H1 (cell line): ENCODE measurements at regions not wholly inside any gene's neighbourhood (a gene's known extent, or its start where the extent isn't known, plus 50 kb on each side); places are given as distances from the start of the nearest gene placed in this dataset.
A peak's percentile ranks its signal among the peaks of the same experiment; 100 is the strongest.

ENCODE experiments used
- TBP ChIP-seq: IDR thresholded peaks from 2 replicates; pipeline ENCODE4 v1.6.1; 2011; ENCODE audit warnings: low read depth, low read length, improper control_type of control experiment
- TF ChIP-seq, protein P1 (sequence below): fragments of 300-600 bp; sonication (generic); IDR thresholded peaks from 2 replicates; pipeline ENCODE4 v1.7.1; 2012; ENCODE audit warnings: low read length, moderate library complexity, mild to moderate bottlenecking, inconsistent platforms; ENCODE audit not compliant: insufficient replicate concordance

DNA sequence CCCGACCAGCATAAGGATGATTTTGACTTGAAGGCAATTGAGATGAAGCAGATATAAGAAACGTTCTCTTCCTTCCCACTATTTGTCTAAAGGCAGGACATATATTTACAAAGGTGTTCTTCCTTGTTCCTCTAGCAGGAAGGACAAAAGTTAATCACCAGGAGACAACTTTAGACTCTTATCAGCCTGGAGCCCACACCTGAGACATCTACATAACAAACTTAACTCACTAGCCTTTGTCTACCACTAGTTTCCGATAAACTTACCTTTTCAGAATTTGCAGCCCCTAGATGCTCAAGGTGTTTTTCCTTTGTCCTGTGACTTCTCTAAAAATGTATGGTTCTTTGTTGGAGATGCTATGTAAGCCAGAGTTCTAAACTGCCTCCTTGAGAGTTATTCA lies 1047.8 kb upstream of the NXPH2 start (continued):
- TF ChIP-seq, protein P1, sequence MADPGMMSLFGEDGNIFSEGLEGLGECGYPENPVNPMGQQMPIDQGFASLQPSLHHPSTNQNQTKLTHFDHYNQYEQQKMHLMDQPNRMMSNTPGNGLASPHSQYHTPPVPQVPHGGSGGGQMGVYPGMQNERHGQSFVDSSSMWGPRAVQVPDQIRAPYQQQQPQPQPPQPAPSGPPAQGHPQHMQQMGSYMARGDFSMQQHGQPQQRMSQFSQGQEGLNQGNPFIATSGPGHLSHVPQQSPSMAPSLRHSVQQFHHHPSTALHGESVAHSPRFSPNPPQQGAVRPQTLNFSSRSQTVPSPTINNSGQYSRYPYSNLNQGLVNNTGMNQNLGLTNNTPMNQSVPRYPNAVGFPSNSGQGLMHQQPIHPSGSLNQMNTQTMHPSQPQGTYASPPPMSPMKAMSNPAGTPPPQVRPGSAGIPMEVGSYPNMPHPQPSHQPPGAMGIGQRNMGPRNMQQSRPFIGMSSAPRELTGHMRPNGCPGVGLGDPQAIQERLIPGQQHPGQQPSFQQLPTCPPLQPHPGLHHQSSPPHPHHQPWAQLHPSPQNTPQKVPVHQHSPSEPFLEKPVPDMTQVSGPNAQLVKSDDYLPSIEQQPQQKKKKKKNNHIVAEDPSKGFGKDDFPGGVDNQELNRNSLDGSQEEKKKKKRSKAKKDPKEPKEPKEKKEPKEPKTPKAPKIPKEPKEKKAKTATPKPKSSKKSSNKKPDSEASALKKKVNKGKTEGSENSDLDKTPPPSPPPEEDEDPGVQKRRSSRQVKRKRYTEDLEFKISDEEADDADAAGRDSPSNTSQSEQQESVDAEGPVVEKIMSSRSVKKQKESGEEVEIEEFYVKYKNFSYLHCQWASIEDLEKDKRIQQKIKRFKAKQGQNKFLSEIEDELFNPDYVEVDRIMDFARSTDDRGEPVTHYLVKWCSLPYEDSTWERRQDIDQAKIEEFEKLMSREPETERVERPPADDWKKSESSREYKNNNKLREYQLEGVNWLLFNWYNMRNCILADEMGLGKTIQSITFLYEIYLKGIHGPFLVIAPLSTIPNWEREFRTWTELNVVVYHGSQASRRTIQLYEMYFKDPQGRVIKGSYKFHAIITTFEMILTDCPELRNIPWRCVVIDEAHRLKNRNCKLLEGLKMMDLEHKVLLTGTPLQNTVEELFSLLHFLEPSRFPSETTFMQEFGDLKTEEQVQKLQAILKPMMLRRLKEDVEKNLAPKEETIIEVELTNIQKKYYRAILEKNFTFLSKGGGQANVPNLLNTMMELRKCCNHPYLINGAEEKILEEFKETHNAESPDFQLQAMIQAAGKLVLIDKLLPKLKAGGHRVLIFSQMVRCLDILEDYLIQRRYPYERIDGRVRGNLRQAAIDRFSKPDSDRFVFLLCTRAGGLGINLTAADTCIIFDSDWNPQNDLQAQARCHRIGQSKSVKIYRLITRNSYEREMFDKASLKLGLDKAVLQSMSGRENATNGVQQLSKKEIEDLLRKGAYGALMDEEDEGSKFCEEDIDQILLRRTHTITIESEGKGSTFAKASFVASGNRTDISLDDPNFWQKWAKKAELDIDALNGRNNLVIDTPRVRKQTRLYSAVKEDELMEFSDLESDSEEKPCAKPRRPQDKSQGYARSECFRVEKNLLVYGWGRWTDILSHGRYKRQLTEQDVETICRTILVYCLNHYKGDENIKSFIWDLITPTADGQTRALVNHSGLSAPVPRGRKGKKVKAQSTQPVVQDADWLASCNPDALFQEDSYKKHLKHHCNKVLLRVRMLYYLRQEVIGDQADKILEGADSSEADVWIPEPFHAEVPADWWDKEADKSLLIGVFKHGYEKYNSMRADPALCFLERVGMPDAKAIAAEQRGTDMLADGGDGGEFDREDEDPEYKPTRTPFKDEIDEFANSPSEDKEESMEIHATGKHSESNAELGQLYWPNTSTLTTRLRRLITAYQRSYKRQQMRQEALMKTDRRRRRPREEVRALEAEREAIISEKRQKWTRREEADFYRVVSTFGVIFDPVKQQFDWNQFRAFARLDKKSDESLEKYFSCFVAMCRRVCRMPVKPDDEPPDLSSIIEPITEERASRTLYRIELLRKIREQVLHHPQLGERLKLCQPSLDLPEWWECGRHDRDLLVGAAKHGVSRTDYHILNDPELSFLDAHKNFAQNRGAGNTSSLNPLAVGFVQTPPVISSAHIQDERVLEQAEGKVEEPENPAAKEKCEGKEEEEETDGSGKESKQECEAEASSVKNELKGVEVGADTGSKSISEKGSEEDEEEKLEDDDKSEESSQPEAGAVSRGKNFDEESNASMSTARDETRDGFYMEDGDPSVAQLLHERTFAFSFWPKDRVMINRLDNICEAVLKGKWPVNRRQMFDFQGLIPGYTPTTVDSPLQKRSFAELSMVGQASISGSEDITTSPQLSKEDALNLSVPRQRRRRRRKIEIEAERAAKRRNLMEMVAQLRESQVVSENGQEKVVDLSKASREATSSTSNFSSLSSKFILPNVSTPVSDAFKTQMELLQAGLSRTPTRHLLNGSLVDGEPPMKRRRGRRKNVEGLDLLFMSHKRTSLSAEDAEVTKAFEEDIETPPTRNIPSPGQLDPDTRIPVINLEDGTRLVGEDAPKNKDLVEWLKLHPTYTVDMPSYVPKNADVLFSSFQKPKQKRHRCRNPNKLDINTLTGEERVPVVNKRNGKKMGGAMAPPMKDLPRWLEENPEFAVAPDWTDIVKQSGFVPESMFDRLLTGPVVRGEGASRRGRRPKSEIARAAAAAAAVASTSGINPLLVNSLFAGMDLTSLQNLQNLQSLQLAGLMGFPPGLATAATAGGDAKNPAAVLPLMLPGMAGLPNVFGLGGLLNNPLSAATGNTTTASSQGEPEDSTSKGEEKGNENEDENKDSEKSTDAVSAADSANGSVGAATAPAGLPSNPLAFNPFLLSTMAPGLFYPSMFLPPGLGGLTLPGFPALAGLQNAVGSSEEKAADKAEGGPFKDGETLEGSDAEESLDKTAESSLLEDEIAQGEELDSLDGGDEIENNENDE, result peak; percentile 23
- 0 out of 2 replicates have a peak, but pooled peaks have one; percentile 30 for TF ChIP-seq TBP
- TF ChIP-seq, all 59 proteins: peak for 2
